Esophagus squamous epithelium (tissue), 4 donors: ENCODE measurements at regions not wholly inside any gene's neighbourhood (a gene's known extent, or its start where the extent isn't known, plus 50 kb on each side); places are given as distances from the start of the nearest gene placed in this dataset.

ENCODE experiments used
- CTCF ChIP-seq, 6 experiments: fragments of 450-650 bp in 4 of 6; fragments of 200-600 bp in 2 of 6; sonication (generic) in 2 of 6; IDR thresholded peaks; one replicate each; pipeline ENCODE4 v1.5.1; 2016 to 2019; ENCODE audit warnings: antibody characterized with exemption in 6 of 6, mild to moderate bottlenecking in 4 of 6, moderate library complexity in 4 of 6
- POLR2A ChIP-seq, 4 donors: fragments of 450-650 bp; IDR thresholded peaks; one replicate each; pipeline ENCODE4 v1.6.1; 2017; ENCODE audit warnings: antibody characterized with exemption in 4 of 4, mild to moderate bottlenecking in 4 of 4, moderate library complexity in 3 of 4

DNA sequence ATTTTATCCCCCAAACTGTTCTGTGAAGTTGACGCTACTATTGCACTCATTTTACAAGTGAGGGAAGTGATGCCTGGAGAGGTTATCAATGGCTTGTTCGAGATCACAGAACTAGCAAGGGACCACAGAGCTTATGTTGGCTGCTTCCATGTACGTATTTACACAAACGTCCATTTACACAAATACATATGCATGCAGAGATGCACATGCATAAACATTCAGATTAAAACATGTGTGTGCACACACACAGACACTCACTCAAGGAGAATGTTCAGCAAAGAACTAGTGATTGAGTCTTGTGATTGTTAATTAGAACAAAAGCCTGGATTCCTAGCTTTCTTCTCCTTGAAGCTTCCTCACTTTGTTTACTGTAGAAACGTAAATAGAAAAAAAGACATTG lies 321.5 kb upstream of the CHD6 start:
- TF ChIP-seq CTCF (IDR thresholded peaks at IDR 0.05) (no peak), POLR2A (IDR thresholded peaks at IDR 0.05) (no peak)
